ENCODE measurements at regions not wholly inside any gene's neighbourhood (a gene's known extent, or its start where the extent isn't known, plus 50 kb on each side); places are given as distances from the start of the nearest gene placed in this dataset.

DNA sequence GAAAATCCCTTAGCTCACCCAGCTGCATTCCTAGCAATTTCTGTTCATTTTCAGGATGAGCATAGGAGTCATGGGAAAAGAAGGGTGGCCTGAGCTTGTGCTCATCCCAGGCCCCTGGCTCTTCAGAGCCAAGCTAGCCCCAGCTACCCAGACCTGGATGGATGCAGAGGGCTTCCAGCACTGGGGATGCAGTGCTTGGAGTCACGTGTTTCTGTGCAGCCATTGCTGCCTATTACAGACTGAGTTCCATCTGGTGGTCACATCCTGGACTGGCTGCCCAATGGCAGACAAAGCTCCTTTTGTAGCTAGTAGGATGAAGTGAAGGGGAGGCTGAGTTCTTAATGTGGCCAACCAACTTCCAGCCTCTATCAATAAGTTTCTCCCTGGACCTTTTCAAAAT lies 54.2 kb upstream of the JDP2 start:
- no peak for TF ChIP-seq POLR2A (IDR thresholded peaks at IDR 0.05)
- TF ChIP-seq, protein P1, sequence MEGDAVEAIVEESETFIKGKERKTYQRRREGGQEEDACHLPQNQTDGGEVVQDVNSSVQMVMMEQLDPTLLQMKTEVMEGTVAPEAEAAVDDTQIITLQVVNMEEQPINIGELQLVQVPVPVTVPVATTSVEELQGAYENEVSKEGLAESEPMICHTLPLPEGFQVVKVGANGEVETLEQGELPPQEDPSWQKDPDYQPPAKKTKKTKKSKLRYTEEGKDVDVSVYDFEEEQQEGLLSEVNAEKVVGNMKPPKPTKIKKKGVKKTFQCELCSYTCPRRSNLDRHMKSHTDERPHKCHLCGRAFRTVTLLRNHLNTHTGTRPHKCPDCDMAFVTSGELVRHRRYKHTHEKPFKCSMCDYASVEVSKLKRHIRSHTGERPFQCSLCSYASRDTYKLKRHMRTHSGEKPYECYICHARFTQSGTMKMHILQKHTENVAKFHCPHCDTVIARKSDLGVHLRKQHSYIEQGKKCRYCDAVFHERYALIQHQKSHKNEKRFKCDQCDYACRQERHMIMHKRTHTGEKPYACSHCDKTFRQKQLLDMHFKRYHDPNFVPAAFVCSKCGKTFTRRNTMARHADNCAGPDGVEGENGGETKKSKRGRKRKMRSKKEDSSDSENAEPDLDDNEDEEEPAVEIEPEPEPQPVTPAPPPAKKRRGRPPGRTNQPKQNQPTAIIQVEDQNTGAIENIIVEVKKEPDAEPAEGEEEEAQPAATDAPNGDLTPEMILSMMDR (IDR thresholded peaks at IDR 0.05), result no peak
